ENCODE measurements at regions not wholly inside any gene's neighbourhood (a gene's known extent, or its start where the extent isn't known, plus 50 kb on each side); places are given as distances from the start of the nearest gene placed in this dataset.
"Not testable (repeated sequence)": the region's sequence is repeated elsewhere in the genome, so short reads cannot be mapped to it uniquely, and the experiment has no call there.

DNA sequence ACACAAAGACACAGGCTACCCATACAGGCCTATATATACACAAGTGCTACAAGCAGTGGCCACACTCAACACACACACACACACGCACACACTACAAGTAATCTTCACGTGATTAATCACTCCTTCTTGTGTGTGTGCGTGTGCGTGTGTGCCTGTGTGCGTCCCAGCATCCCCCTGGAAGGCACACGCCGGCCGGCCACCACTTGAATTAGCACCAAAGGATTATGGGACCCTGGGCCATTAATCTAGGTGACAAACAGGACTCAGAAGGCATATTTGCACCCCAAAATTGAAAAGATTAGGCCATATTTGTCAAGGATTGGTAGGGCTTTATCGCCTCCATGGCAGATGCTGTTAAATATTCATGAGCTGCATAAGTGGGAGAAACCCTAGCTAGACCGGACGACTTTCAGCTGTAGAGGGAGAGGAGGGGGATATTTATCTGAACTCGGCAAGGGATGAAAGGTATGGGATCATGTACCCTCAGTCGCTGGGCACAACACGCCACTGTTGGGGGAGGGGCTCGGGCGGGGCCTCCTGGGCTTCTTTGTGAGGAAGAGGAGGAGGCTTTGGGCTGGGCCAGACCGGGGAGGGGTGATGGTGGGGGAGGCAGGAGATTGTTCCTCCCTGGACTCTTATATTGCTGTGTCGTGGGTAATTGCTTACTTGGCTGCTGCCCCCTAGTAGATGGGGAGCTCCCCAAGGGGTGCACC lies 89.6 kb upstream of the LHX5 start:
- no peak for DNase-seq

DNA sequence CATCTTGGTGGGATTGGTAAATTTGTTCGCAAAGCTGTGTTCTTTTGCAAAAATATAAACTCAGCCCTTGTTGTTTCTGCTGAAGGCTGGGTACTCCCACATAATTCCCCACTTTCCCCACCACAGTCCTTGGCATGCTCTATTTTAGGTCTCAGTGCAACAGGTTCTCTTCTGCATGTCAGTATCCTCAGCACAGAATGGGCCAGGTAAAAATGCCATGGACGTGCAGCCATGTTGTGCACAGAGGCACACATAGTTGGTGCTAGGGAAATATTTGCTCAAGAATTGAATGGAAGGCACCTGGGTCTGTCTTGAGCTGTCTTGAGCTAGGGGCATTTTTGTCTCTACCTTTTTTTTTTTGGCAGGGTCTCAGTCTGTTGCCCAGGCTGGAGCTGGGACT lies 87.8 kb upstream of the LHX5 start:
- no peak for DNase-seq

GRCh38 chr12:113555226-113555625 lies 83.6 kb upstream of the LHX5 start:
- DNase-seq: no peak

GRCh38 chr12:113552760-113553159 lies 81.1 kb upstream of the LHX5 start:
- DNase-seq: no peak

DNA sequence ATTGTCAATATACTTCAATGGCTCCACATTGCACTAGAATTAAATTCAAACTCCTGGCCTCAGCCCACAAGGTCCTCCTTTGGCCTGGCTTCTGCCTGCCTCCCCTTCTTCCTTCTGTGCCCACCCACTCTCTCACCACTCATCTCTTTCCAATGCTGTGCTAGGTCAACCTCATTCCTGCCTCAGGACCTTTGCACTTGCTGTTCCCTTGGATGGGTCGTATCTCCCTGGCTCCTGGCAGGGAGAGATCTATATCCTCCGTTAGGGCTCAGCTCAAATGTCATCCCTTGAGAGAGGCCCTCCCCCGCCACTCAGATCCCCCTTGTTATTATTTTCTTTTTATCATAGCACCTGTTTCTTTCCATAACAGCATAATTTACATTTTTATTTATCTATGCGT lies 79.9 kb upstream of the LHX5 start:
- DNase-seq: no peak

DNA sequence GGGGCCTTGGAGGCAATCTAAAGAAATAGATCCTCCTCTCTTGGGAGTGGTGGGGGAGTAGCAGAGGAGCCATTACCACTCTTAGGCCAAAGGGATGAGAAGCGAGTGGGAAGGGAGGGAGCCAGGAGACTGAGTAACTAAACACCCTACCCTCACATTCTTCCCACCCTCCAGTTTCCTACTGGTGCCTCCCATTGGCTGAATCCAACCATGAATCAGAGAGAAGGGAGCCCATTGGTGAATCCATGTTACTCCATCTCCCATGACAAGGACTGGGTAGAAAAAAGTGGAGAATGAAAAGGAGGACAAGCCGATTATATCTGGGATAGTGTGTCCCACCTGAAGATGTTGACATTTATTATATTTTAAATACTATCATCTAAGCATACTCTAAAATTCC lies 76.8 kb upstream of the LHX5 start:
- DNase-seq: no peak

DNA sequence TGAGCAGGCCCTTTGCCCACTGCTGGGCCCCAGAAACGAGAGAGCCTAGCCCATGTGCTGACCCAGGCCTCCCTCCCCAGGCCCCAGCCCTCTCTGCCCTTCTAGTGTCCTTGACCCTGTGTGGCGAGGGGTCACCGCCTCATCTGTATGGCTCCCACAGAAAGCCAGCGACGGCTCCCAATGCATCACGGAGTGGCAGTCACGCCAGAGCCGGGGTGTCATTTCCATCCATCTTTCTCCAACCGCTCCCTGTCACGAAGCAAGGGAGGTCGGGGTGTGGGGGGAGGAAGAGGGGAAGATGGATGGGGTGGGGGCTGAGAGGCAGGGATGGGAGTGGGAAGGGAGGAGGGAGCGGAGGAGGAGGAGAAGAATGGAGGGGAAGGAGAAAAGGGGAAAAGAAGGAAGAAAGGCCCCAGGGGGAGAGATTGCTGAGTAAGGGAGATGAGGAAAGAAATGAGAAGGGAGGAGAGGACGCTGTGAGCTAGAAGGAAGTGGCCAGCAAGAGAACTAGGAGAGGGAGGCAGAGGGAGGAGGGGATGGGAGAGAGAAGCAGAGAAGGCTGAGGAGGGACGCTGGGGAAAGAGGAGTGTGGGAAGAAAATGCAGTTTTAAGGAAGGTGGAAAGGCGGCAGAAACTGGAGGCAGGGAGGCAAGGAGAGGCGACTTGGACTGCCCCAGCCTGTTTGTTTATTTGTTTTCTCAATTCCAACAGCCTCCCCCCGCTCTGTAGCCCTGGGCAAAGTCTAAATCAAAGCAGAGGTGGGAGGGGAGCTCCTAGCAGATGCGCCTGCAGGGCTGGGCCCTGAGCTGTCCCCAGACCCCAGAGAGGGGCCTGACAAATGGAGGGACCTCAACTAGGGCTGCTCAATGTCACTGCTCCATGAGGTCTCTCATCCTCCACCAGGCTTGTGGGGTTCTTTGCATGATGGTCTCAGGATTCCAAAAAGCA lies 75.5 kb upstream of the LHX5 start:
- DNase-seq: no peak

- no peak for DNase-seq
Measured at GRCh38 chr12:113537751-113538087, 66.0 kb upstream of the LHX5 start.

DNA sequence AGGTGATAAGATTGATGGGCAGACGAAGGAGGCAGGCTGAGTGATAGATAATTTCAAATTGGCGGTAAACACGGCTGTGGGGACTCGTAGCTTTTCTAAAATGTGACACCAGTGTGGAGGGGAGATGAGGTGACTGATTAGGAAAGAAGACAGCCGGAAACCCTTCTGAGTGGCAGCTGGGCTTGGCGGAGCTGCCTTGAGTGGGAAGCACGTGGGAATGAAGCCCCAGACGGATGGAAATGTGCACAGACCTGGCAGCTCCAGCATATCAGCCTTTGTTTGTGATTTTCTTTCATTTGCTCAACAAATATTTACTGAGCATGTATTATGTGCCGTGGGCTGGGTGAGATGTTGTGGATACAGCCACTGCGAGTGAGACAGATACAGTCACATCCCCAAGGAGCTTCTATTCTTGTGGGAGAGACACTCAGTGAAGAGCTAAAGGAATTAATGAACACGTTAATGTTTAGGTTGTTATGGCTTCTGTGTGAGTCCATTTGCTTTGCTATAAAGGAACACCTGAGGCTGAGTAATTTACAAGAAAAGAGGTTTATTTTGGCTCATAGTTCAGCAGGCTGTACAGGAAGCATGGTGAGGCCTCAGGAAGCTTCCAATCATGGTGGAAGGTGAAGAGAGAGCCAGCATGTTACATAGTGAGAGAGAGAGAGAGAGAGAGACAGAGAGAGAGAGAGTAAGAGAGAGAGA lies 65.5 kb upstream of the LHX5 start:
- DNase-seq: no peak

DNA sequence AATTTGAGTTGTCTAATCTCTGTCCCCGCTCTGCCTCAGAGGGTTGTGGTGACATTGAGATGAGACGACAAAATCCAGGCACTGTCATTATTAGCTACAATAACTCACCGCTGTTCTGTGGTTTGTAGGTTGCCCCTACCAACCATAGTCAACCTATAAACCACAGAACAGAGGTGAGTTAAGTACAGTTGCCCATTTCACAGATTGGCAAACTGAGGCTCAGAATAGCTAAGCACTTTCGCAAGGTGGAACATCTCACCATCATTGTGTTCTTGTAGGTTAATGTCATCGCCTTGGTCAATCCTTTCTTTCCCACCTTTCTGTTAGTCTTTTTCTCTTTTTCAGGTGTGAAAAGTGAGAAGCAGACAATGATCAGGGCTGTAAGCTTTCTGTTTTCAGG lies 63.4 kb upstream of the LHX5 start:
- no peak for DNase-seq

- DNase-seq: no peak
Measured at GRCh38 chr12:113534555-113534954, 62.9 kb upstream of the LHX5 start.

GRCh38 chr12:113533842-113534375 lies 62.2 kb upstream of the LHX5 start:
- no peak for DNase-seq

- no peak for DNase-seq
Measured at GRCh38 chr12:113532292-113532691, 60.6 kb upstream of the LHX5 start.

GRCh38 chr12:113531073-113531472 lies 59.4 kb upstream of the LHX5 start:
- not testable (repeated sequence) for DNase-seq

DNA sequence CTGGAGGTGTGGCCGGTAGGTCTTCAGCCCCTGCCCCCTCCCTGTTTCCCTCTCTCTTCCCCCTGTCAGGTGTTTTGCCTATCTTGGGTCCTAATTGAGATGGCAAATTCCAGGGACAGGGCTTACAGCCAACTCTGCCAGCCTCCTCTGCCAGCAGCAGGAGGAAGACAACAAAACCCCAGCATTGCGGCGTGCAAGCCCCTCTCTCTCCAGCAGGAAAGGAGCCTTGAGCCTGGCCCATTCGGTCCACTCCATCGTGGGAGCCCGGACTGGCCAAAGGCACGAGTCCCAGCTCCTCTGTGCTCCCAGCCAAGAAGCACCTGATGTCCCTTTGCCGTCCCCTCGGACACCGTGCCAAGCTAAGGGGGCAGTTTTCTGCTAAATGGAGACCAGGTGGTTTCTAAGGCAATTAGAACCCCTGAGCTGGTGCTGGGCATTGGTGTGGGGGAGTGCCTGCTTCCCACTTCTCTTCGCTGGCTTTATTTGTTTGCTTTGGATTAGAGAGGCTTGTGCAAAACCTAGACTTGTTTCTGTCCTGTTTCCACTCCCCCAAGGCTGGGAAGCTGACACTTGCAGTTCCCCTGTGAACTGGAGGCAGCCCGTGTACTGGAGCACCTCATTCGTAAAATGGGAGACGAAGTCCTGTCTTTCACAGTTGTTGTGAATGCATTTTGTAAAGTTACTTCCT lies 57.1 kb upstream of the LHX5 start:
- DNase-seq: no peak

- DNase-seq: no peak
Measured at GRCh38 chr12:113525066-113525465, 53.4 kb upstream of the LHX5 start.

GRCh38 chr12:113524495-113524894 lies 52.8 kb upstream of the LHX5 start:
- no peak for DNase-seq

GRCh38 chr12:113521708-113522107 lies 50.0 kb upstream of the LHX5 start:
- no peak for DNase-seq

All from NCI-H2171 (cell line).